ENCODE measurements at regions not wholly inside any gene's neighbourhood (a gene's known extent, or its start where the extent isn't known, plus 50 kb on each side); places are given as distances from the start of the nearest gene placed in this dataset.

- H3K4me3 ChIP-seq (ENCODE audit: low read depth in 1 of 2, low read length in 2 of 2), result no peak overlapping the region
These were observed 111.6 kb upstream of the SHB start for GRCh38 chr9:38180656-38181055.

GRCh38 chr9:38179965-38180364 is 110.9 kb upstream of the SHB start:
- Histone ChIP-seq H4K20me1 (ENCODE audit: insufficient read depth, low read length) (no peaks in the 10 kb centered on the region), H3K27me3 (ENCODE audit: insufficient read depth, low read length, poor library complexity) (no peaks in the 10 kb centered on the region), H3K4me3 (ENCODE audit: low read depth in 1 of 2, low read length in 2 of 2) (no peak overlapping the region), H3K4me1 (ENCODE audit: insufficient read depth, low read length) (peaks cover 17% of the 10 kb centered on the region), H3K4me2 (ENCODE audit: insufficient read depth, low read length) (no peak overlapping the region), H2AFZ (ENCODE audit: low read depth, low read length) (no peak overlapping the region), H3K79me2 (ENCODE audit: insufficient read depth, low read length) (no peaks in the 10 kb centered on the region), H3K27ac (ENCODE audit: low read length) (no peak overlapping the region), H3K36me3 (ENCODE audit: insufficient read depth, low read length) (no peaks in the 10 kb centered on the region), H3K9me3 (ENCODE audit: insufficient read depth, low read length, severe bottlenecking) (no peaks in the 10 kb centered on the region), H3K9ac (ENCODE audit: low read depth, low read length) (no peak overlapping the region)
- no peak for TF ChIP-seq EZH2 (IDR thresholded peaks at IDR 0.05; ENCODE audit: borderline replicate concordance, low read depth, low read length, severe bottlenecking)
- no peak for TF ChIP-seq CTCF (IDR thresholded peaks at IDR 0.05; ENCODE audit: borderline replicate concordance, extremely low read depth, low read length, poor library complexity, severe bottlenecking)
- ATAC-seq (ENCODE audit: insufficient read depth, low read depth) (no peak), DNase-seq (no peak)

More at GRCh38 chr9:38180656-38181055, 111.6 kb upstream of the SHB start:
- Histone ChIP-seq H2AFZ (ENCODE audit: low read depth, low read length) (no peak overlapping the region), H3K9ac (ENCODE audit: low read depth, low read length) (no peak overlapping the region), H3K27me3 (ENCODE audit: insufficient read depth, low read length, poor library complexity) (no peaks in the 10 kb centered on the region), H3K9me3 (ENCODE audit: insufficient read depth, low read length, severe bottlenecking) (no peaks in the 10 kb centered on the region), H3K79me2 (ENCODE audit: insufficient read depth, low read length) (no peaks in the 10 kb centered on the region), H3K4me1 (ENCODE audit: insufficient read depth, low read length) (peaks cover 17% of the 10 kb centered on the region), H4K20me1 (ENCODE audit: insufficient read depth, low read length) (no peaks in the 10 kb centered on the region), H3K4me2 (ENCODE audit: insufficient read depth, low read length) (no peak overlapping the region), H3K27ac (ENCODE audit: low read length) (no peak overlapping the region), H3K36me3 (ENCODE audit: insufficient read depth, low read length) (no peaks in the 10 kb centered on the region)
- no peak for ATAC-seq (ENCODE audit: insufficient read depth, low read depth)
- TF ChIP-seq CTCF (IDR thresholded peaks at IDR 0.05; ENCODE audit: borderline replicate concordance, extremely low read depth, low read length, poor library complexity, severe bottlenecking) (no peak), EZH2 (IDR thresholded peaks at IDR 0.05; ENCODE audit: borderline replicate concordance, low read depth, low read length, severe bottlenecking) (no peak)
- DNase-seq, result no peak

DNA sequence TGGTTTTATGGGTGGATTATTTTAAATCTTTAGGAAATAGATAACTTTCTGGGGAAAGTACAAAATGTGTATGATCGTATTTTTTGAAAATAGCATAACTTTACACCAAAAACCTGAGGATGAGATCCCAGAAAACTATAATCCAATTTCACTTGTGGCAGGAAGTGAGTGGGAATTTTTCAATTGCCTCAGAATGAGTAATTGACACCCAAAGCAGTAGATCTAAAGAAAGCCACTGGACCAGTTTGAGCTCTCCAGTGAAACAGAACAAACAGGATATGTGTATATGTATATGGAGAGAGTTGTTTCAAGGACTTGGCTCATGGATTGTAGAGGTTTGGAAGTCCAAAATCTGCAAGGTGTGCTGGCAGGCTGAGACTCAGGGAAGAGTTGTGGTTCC is 109.2 kb upstream of the SHB start:
- Histone ChIP-seq H3K79me2 (ENCODE audit: insufficient read depth, low read length) (no peaks in the 10 kb centered on the region), H4K20me1 (ENCODE audit: insufficient read depth, low read length) (no peaks in the 10 kb centered on the region), H3K4me1 (ENCODE audit: insufficient read depth, low read length) (peaks cover 17% of the 10 kb centered on the region), H3K27me3 (ENCODE audit: insufficient read depth, low read length, poor library complexity) (no peaks in the 10 kb centered on the region), H3K9me3 (ENCODE audit: insufficient read depth, low read length, severe bottlenecking) (no peaks in the 10 kb centered on the region), H2AFZ (ENCODE audit: low read depth, low read length) (no peak overlapping the region), H3K27ac (ENCODE audit: low read length) (no peak overlapping the region), H3K4me3 (ENCODE audit: low read depth in 1 of 2, low read length in 2 of 2) (no peak overlapping the region), H3K9ac (ENCODE audit: low read depth, low read length) (no peak overlapping the region), H3K4me2 (ENCODE audit: insufficient read depth, low read length) (no peak overlapping the region), H3K36me3 (ENCODE audit: insufficient read depth, low read length) (no peaks in the 10 kb centered on the region)
- no peak for TF ChIP-seq CTCF (IDR thresholded peaks at IDR 0.05; ENCODE audit: borderline replicate concordance, extremely low read depth, low read length, poor library complexity, severe bottlenecking)
- TF ChIP-seq EZH2 (IDR thresholded peaks at IDR 0.05; ENCODE audit: borderline replicate concordance, low read depth, low read length, severe bottlenecking), result no peak
- no peak for DNase-seq
- ATAC-seq (ENCODE audit: insufficient read depth, low read depth), result no peak

- ATAC-seq (ENCODE audit: insufficient read depth, low read depth), result no peak
- H3K4me3 ChIP-seq (ENCODE audit: low read depth in 1 of 2, low read length in 2 of 2), result no peak overlapping the region
- TF ChIP-seq EZH2 (IDR thresholded peaks at IDR 0.05; ENCODE audit: borderline replicate concordance, low read depth, low read length, severe bottlenecking) (no peak), CTCF (IDR thresholded peaks at IDR 0.05; ENCODE audit: borderline replicate concordance, extremely low read depth, low read length, poor library complexity, severe bottlenecking) (no peak)
- no peaks in the 10 kb centered on the region for H3K9me3 ChIP-seq (ENCODE audit: insufficient read depth, low read length, severe bottlenecking)
- H3K79me2 ChIP-seq (ENCODE audit: insufficient read depth, low read length), result no peaks in the 10 kb centered on the region
- DNase-seq, result no peak
- H3K36me3 ChIP-seq (ENCODE audit: insufficient read depth, low read length), result no peaks in the 10 kb centered on the region
- H3K4me2 ChIP-seq (ENCODE audit: insufficient read depth, low read length), result no peak overlapping the region
- H3K27me3 ChIP-seq (ENCODE audit: insufficient read depth, low read length, poor library complexity), result no peaks in the 10 kb centered on the region
- peaks cover 17% of the 10 kb centered on the region for H3K4me1 ChIP-seq (ENCODE audit: insufficient read depth, low read length)
- no peak overlapping the region for H2AFZ ChIP-seq (ENCODE audit: low read depth, low read length)
- H4K20me1 ChIP-seq (ENCODE audit: insufficient read depth, low read length), result no peaks in the 10 kb centered on the region
- H3K27ac ChIP-seq (ENCODE audit: low read length), result no peak overlapping the region
- H3K9ac ChIP-seq (ENCODE audit: low read depth, low read length), result no peak overlapping the region
These were observed 108.7 kb upstream of the SHB start for GRCh38 chr9:38177680-38178079.

All from DND-41 (cell line).